Right renal pelvis (tissue), 4 donors: ENCODE measurements at regions not wholly inside any gene's neighbourhood (a gene's known extent, or its start where the extent isn't known, plus 50 kb on each side); places are given as distances from the start of the nearest gene placed in this dataset.
"Not testable (repeated sequence)": the region's sequence is repeated elsewhere in the genome, so short reads cannot be mapped to it uniquely, and the experiment has no call there.

ENCODE experiments used
- DNase-seq, 4 donors: peaks; one replicate each; pipeline ENCODE4 v3.0.0-alpha.2; 2013; ENCODE audit warnings: low read depth in 4 of 4, low spot score in 3 of 4, missing footprints in 1 of 4

DNA sequence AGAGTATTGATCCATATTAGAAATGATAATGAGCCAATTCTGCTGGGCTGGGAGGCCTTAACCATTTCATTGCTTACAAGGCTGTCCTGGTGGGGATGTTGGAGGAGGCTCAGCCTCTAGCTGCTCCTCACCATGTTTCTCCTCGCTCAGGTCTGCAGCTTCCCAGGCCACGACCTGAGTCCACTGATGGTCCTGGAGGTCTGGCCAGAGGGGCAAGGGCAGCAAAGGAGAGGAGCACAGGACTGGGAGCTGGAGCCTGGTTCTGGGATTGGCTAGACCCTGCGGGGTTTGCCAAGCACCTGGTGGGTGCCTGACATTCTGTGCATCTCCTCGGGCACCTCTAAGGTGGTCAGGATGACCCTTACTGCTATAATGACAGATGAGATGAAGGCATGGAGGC is 92.6 kb downstream of the KIF26A start:
- no peak for DNase-seq

DNA sequence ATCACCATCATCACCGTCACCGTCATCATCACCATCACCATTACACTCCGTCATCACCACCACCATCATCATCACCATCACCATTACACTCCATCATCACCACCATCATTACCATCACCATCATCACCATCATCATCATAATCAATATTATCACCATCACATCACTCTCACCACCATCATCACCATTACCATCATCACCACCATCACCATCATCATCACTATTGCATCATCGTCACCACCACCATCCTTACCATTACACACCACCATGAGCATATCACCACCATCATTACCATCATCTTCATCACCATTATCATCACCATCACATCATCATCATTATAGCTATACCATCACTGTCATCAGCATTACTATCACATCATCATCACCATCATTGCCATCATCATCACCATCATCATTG is 93.7 kb downstream of the KIF26A start:
- DNase-seq, result no peak

DNA sequence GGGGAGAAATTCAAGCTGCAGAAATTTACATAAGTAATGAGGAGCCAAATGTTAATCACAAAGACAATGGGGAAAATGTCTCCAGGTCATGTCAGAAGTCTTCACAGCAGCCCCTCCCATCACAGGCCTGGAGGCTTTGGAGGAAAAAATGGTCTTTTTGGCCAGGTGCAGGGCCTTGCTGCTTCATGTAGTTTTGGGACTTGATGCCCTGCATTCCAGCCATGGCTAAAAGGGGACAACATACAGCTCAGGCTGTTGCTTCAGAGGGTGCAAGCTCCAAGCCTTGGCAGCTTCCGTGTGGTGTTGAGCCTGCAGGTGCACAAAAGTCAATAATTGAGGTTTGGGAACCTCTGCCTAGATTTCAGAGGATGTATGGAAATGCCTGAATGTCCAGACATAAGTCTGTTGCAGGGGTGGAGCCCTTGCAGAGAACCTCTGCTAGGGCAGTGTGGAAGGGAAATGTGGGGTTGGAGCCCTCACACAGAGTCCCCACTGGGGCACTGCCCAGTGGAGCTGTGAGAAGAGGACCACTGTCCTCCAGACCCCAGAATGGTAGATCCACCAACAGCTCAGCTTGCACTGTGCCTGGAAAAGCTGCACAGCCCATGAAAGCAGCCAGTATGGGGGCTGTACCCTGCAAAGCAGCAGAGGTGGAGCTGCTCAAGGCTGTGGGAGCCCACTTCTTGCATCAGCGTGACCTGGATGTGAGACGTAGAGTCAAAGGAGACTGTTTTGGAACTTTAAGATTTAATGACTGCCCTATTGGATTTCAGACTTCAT is 95.8 kb downstream of the KIF26A start:
- not testable (repeated sequence) for DNase-seq

DNA sequence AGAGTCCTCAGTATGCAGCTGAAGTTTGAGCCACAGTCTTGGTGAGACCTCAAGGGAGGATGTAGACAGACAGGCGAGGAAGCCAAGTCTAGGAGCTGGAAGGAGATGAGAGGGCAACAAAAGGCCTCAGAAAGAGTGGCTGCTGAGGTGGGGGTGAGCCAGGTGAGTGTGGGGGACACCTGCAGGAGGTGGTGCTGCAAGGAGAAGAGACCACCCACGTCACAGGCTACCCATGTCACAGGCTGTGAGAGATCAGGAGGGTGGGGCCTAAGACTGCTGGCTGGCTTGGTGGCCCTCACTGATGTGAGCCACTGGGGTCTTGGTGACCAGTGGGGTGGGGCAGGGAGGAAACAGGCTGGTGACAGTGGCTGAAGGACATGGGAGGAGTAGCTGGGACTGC is 97.3 kb downstream of the KIF26A start:
- DNase-seq, result no peak

DNA sequence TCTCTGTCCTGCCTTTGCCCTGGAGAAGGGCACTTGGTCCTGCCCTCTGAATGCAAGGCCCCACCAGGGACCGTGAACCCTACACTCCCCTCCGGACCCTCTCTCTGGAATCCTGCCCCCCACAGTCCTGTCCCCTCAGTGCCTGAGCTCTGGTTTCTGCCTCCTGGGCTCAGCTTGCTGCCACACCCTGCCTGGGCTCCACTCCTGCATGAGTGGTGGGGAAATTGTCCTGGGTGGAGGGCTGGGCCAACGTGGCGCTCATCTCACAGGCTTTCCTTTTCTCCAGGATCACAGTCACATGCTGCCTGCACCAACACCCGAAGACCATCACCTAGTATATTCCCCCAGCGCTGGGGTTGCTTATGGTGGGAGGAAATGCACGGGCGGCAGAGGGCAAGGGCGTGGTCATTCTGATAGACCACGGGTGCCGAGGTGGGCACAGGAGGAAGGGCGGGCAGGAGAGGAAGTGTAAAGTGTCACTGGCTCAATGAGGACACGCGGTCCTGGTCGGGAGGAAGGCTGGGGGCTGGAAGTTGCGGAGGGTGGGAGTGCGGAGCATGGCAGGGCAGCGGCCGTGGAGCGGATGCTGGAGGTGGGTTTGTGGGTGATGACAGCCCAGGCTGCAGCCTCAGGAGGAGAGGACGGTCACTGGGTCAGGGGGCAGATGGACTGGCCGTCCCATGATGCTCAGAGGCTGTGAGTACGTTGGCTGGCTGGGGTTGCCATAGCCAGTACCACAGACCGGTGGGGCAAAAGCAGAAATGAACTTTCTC is 99.5 kb downstream of the KIF26A start:
- no peak for DNase-seq

DNA sequence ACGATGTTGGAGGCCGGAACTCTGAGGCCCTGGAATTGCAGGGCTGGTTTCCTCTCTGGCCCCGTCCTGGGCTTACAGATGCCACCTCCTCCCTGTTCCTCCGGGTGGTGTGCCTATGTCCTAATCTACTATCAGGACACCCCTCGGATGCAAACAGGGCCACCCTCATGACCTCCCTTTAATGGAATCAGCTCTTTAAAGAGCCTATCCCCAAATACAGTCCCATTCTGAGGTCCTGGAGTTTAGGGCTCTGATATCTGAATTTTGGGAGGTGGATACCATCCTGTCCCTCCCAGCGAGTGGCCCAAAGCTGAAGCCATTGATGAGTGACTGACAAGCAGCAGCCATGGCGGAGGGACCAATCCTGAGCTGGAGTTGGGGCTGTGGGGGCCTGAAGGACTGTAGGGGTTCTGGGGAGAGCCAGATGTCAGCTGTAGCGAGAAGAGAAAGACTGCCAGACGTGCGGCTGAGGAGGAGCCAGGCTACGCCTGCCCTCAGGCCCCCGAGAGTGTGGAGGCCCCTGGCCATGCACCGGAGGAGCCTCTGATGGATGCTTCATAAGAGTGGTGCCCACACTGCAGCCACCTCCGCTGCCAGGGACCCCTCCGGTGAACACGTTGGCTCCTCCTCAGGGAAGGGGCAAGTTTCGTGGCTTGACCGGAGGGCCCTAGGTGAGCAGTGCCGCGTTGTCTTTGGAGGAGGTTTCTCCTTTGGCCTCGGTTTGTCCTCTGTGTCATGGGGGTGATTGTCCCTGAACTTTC is 100.2 kb downstream of the KIF26A start:
- no peak for DNase-seq

DNA sequence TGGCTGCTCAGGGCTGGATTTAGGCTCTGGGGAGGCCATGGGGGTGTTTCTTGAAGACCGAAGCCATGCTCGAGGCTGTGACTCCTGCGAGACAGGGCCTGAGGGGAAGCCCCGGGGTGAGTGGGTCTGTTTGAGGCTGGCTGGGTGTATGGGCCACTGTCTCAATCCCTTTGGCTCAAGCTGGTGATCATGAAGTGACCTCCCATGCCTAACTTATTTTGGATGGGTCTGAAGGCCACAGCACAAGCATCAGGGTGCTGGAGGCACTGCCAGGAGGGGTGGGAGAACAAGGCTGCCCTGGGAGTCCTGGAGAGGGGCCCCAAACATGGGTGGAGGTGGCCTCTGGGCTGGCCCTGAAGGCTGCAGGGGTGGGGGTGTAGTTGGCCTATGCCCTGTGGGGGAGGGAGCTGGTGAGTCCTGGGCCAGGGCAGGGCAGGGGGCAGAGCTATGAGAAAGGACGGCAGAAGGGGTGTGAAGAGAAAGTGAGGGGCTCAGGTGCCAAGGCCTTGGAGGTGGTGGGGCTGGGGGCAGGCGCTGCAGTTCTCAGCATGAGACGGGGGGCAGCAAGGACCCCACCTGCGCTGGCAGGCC is 100.9 kb downstream of the KIF26A start:
- DNase-seq, result no peak

DNA sequence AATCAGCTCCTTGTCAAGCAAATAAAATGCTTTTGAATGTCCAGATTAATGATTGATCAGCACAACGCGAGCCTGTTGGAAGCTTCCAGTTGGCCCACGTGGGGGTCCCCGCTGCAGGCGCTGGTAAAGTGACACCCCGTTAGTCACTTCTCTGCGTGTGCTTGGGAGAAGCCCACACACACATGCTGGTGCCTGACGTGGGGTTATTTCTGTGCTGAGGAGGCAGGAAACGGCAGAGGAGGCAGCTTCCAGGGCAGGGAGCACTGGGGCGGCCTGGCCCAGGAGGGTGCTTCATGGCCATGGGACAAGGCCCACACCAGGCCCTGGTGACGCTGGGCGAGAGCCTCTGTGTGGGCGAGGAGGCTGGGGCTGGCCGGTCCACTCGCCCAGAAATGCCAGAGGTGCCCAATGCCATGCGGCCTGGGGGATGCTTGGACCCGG is 101.5 kb downstream of the KIF26A start:
- DNase-seq, result no peak

DNA sequence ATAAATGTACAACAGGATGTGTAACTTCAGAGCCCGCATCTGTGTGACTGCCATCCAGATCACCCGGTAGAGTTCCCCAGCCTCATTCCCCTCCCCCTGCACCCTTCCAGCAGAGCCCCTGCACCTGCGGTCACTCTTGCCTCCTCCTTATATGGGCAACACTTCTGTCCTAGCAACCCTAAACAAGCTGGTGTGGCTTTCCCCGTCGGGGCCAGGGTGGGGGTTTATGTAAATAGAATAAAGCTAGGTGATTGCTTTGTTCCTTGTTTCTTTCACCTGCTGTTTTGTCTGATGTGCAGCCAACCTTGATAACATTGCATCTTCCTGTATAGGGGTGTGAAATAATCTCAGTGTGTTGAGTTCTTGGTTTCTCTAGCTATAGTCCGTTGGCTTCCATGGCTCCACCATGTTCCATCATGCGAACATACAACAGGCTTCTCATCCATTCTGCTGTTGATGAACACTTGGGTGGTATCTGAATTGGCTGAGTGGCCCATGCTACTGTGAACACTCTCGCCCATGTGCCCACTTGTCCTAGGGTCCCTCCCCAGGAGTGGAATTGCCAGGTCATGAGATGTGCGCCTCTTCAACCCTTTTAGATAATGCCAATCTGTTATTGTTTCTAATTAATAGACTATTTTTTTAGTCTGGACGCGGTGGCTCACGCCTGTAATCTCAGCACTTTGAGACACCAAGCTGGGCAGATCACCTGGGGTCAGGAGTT is 102.2 kb downstream of the KIF26A start:
- no peak for DNase-seq

DNA sequence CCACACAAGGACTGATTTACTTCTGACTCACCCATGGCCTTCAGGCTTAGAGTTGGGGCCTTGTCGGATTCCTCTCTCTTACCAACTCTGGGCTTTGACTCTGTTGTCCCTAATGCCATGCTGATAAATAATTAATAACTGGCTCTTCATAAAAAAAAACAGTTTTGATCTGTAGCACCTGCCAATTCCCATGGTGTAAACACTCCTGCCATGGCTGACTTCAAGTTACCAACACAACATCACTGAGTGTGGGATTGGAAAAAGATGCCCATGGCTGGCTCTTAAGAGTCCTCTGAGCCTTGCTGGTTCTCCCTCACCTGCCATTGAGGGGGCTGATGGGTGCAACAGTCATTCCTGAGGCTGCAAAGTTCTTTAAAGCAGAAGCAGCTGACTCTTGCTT is 104.8 kb downstream of the KIF26A start:
- DNase-seq, result no peak

DNA sequence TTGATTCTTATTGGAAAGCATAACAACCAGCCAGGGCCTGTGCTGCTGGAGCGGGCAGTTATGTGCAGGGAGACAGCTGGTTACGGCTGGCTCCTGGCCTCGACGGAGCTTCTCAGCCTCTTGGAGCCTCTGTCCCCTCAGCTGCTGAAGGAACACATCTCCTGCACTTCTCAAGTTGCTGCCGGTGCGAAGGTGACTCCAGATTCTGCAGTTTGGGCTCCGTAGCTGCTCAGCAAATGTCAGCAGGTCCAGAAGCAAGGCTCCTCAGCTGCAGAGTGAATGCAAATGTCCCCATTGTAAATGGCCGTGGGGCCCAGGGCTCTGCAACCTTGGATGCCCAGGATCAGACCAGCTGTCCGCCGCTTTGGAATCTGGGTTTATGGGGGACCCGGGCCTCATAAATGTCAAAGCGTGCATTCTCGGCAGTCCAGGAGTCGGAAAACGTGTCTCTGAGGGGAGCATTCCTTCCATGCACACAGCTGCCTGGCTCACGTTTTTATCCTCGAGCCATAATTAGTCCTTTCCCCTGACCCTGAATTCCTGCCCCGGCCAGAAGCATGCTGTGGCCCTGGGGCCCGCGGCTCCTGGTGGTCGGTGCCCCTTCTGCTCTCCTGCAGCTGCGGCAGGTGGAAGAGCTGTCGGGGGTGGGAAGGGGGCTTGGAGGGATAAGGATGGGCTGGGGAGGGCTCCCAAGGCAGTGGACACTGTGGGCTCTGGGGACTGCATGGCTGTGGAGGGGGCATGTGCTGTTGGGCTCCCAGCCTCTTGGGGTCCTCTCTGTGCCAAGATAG is 106.0 kb downstream of the KIF26A start:
- DNase-seq, result no peak

DNA sequence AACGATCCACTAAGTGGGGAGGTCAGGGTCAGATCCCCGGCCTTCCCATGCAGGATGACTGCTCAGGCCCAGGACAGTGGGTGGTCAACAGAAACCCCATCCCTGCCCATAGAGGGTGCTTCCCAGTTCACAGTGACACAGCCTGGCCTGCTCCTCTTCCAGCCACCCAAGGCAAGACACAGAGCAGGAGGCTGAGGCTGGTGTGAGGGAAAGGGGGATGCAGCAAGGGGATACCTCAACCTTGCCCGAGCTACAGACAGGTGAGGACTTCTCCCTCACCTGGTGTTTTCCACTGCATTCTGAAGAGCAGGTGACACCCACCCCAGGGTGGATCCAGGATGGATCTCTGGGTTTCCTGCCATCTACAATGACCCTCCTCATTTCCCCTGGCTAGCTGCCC is 106.7 kb downstream of the KIF26A start:
- no peak for DNase-seq

DNA sequence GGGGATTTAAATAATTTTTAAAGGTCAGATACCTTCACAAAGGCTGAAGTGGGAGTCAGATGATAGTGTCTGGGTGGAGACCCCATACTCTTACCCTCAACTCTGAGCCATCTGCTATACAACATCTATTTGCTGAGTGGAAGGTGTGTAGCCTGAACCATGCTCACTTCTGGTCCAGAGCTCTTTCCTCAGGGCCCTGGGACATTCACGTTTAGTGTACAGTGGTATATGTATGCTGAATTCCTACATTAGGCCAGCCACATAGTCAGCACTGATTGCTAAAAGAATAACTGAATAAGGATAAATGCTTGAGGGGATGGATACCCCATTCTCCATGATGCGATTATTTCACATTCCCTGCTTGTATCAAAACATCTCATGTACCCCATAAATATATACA is 107.3 kb downstream of the KIF26A start:
- DNase-seq, result no peak

DNA sequence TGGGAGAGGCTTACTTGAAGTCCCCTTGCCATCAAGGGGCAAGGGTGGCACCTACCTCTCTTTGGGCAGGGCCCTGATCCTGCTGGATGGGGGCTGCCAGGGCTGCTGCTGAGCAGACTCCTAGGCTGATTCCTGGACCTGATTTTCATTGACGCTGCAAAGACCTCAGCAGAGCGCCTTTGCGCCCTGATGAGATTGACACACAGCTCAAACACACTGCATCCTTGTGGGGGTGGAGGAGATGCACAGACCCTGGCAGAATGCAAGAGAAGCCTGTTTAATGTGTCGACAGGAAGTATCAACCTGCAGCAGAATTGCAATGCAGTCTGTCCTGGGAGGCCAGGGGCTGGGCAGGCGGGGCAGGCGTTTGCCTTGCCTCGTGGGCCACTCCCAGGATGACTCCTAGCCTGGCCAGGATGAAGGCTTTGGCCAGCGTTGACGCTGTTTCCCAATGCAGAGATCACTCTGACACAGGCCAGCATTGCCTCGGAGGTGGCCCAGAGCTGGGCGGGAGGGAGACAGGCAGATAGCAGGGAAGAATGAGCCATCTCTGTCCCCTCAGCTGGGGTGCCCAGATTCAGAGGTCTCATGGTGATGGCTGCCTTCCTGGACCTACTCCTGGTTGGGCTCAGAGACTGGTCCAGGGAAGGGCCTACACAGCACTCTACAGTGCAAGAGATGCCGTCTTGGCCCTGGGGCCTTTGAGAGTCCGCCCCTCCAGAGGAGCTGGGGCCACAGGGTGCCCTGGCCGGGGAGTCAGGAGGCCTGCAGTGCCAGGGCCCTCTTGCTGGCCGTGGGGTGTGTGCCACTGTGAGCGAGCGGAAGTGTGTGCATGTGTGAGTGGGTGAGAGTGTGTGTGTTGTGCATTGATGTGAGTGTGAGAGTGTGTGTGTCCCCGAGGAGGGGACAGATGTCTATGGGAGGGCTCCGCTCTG is 108.3 kb downstream of the KIF26A start:
- no peak for DNase-seq

DNA sequence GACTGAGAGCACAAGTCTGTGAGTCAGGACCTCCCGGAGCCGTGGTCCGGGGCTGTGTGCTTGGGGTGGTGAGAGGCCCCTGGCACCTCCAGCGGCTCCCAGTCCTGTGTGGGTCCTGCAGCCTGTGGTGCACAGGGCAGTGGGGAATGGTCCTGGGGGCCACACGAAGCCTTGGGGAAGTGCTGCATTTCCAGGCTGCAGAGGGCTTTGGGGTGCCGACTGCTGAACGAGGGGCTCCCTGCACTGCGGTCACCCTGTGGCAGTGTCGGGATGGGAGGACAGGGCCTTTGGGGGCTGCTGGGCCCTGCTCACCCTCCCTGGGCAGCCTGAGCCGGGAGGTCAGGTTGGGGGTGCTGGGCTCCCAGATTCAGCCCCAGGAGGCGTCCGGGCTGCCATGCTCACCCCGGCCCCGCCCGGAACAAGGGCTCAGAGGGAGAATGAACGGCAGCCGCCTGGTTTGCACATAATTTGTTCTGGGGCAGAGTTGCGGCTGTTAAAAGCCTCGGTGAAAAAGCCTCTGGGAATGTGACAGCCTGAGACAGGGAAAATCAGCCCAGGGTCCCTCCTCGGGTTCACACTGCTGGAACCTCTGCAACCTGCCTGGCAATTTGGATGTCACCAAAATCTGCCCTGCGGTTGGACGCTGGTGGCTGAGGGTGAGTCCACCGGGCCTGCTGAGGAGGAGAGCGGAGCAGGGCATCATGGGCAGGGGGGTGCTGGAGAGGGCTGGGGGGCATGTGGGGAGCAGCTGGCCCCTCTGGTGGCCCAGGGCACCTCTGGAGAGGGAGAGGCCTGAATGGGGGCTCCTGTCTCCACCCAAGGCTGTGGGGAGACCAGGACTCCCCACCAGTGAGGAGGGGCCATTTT is 109.2 kb downstream of the KIF26A start:
- DNase-seq, result no peak

DNA sequence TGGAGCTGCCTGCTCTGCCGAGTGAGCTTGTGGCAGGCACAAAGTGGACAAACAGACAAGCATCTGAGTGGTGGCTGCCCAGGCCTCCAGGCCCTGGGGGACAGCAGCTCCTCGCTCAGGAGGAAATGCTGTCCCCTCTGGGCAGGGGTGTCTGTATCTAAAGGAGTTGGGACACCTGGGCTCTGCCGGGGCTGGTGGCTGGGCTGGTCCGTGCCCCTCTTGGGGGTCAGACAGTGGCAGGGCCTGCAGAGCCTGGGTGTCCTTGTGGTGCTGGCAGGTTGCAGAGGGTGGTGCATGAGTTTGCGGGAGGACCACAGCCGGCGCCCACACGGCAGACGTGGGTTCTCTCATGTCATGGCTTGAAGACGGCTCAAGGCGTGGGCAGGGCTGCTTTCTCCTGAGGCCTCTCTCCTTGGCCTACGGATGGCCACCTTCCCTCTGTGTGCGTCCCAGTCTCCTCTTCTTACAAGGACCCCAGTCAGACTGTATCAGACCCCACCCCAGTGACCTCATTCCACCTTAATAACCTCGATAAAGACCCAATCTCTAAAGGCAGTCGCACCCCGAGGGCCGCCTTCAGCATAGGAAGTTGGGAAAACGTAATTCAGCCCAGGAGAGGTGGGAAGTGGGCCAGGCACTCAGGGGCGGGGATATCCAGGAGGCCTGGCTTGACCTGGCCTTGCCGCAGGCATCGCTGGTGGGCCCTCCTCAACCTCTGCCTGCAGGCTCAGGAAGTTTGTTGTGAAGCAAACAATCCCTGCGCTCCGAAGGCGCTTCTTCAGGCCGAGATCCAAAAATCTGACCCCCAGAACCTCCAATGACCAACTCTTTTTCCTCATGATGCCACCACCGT is 110.0 kb downstream of the KIF26A start:
- no peak for DNase-seq

DNA sequence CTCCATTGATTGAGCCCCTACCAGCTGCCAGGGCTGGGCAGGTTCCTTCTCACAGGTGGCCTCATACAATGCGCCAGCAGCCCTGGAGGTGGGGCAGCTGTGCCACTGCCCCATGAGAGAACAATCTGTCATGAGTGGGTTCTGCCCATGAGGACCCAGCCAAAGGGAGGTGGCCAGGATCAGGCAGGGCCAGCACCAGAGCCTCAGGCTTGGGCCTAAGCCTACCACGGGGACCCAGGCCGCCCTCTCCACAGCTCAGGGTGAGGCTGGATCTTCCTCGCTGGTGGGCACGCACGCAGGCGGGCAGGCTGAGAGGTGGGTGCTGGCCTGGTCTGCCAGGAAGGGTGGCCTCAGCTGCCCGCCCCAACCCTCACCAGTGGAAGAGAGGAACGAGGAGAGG is 110.7 kb downstream of the KIF26A start:
- DNase-seq, result no peak
